Neutrophil (primary cell): ENCODE measurements at regions not wholly inside any gene's neighbourhood (a gene's known extent, or its start where the extent isn't known, plus 50 kb on each side); places are given as distances from the start of the nearest gene placed in this dataset.

Experiments
- H3K27ac ChIP-seq: fragments of 200-600 bp; sonication (generic); 2 replicates; pipeline ENCODE4 v1.5.1; 2016; ENCODE audit warnings: mild to moderate bottlenecking, moderate library complexity
- H3K27me3 ChIP-seq: fragments of 200-600 bp; sonication (generic); 2 replicates; pipeline ENCODE4 v1.6.0; 2016; ENCODE audit warnings: mild to moderate bottlenecking
- H3K36me3 ChIP-seq: fragments of 200-600 bp; sonication (generic); 2 replicates; pipeline ENCODE4 v1.5.1; 2017
- H3K4me1 ChIP-seq, 2 experiments: fragments of 200-600 bp in 1 of 2; sonication (generic) in 1 of 2; 1 replicate in 1 of 2; 2 replicates in 1 of 2; pipeline versions ENCODE4 v1.5.1 to v1.6.1; 2013 to 2016; ENCODE audit warnings: low read depth in 1 of 2, low read length in 1 of 2, mild to moderate bottlenecking in 1 of 2, moderate library complexity in 1 of 2; ENCODE audit not compliant: control insufficient read depth in 1 of 2, insufficient read depth in 1 of 2
- H3K4me3 ChIP-seq, 2 experiments: fragments of 200-600 bp in 1 of 2; sonication (generic) in 1 of 2; 1 replicate in 1 of 2; 2 replicates in 1 of 2; pipeline ENCODE4 v1.5.1; 2013 to 2016; ENCODE audit warnings: low read depth in 1 of 2, low read length in 1 of 2, mild to moderate bottlenecking in 1 of 2, moderate library complexity in 1 of 2
- H3K9me3 ChIP-seq: fragments of 200-600 bp; sonication (generic); 2 replicates; pipeline ENCODE4 v1.5.1; 2016
- TF ChIP-seq, protein P1 (sequence below): fragments of 200-600 bp; sonication (generic); IDR thresholded peaks from 2 replicates; pipeline ENCODE4 v1.5.1; 2016; ENCODE audit warnings: antibody characterized with exemption

DNA sequence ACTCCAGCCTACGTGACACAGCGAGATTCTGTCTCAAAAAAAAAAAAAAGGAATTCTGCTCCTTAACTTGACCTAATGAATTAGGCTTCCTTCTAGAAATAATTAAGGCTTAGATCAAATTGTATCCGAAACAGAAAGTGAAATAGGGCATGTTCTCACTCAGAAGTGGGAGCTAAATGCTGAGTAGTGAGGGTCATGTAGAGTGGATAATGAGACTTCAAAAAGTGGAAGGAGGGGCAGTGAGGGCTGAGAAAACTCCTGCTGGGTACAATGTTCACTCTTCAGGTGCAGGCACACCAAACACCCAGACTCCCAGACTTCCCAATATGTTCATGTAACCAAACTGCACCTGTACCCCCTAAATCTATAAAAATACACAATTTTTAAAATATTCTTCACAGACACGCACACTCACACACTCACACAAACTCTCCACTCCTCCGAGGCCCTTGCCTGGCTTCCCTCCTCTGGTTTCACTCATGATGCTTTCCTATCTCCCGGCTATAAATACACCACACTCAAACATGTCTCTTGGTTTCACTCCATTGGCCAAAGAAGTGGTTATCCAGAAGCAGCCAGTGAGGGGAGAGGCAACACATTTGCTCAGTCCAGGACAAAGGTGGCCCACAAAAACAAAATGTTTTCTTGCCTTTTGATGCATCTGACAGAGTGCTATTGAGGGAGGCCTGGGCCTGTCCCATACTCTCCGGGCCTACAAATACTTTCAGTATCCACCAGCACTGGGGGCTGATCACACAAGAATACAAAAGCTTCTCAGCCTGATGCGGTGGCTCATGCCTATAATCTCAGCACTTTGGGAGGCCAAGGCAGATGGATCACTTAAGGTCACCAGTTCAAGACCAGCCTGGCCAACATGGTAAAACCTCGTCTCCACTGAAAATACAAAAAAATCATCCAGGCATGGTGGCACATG, 249.2 kb downstream of the TOMM20 start:
- TF ChIP-seq, protein P1, sequence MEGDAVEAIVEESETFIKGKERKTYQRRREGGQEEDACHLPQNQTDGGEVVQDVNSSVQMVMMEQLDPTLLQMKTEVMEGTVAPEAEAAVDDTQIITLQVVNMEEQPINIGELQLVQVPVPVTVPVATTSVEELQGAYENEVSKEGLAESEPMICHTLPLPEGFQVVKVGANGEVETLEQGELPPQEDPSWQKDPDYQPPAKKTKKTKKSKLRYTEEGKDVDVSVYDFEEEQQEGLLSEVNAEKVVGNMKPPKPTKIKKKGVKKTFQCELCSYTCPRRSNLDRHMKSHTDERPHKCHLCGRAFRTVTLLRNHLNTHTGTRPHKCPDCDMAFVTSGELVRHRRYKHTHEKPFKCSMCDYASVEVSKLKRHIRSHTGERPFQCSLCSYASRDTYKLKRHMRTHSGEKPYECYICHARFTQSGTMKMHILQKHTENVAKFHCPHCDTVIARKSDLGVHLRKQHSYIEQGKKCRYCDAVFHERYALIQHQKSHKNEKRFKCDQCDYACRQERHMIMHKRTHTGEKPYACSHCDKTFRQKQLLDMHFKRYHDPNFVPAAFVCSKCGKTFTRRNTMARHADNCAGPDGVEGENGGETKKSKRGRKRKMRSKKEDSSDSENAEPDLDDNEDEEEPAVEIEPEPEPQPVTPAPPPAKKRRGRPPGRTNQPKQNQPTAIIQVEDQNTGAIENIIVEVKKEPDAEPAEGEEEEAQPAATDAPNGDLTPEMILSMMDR, result no peak
- Histone ChIP-seq H3K9me3 (no peaks in the 10 kb centered on the region), H3K4me3 (no peak overlapping the region), H3K27me3 (no peaks in the 10 kb centered on the region), H3K4me1 (peaks cover 28 to 29% of the 10 kb centered on the region in 2 experiments), H3K27ac (no peak overlapping the region), H3K36me3 (no peaks in the 10 kb centered on the region)

GRCh38 chr1:234878288-234878687, 250.3 kb downstream of the TOMM20 start:
- Histone ChIP-seq H3K27ac (no peak overlapping the region), H3K36me3 (no peaks in the 10 kb centered on the region), H3K4me3 (no peak overlapping the region), H3K27me3 (no peaks in the 10 kb centered on the region), H3K9me3 (no peaks in the 10 kb centered on the region), H3K4me1 (peaks cover 39 to 40% of the 10 kb centered on the region in 2 experiments)
- TF ChIP-seq, protein P1, result no peak

DNA sequence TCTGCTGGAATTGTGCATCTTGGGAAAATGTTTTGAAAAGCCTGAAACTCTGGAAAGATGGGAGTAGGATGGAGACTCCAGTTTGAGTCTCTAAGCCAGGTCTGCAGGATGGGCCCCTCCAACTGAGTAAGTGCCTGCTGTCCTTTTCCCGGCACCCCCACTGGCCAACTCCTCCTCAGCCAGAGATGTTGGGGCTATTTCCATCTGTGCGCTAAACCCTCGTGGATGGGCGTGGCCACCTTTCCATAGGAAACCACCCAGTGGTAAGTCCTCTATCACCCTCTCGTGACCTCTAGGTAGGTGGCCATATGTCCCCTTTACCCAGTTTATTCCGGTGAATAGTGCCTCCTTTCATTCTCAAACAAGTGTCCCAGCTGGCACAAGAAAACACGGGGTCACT, 250.9 kb downstream of the TOMM20 start:
- Histone ChIP-seq H3K27me3 (no peaks in the 10 kb centered on the region), H3K9me3 (no peaks in the 10 kb centered on the region), H3K4me1 (peaks cover 45% of the 10 kb centered on the region in 2 experiments), H3K36me3 (no peaks in the 10 kb centered on the region), H3K27ac (no peak overlapping the region), H3K4me3 (no peak overlapping the region)
- TF ChIP-seq, protein P1, result no peak

- Histone ChIP-seq H3K4me3 (no peak overlapping the region), H3K36me3 (no peaks in the 10 kb centered on the region), H3K9me3 (no peaks in the 10 kb centered on the region), H3K27me3 (no peaks in the 10 kb centered on the region), H3K27ac (peak overlapping the region; percentile 72), H3K4me1 (peaks cover 51 to 58% of the 10 kb centered on the region in 2 experiments)
- TF ChIP-seq, protein P1, result no peak
These were observed 252.4 kb downstream of the TOMM20 start for GRCh38 chr1:234875953-234876855.

GRCh38 chr1:234875328-234875952, 253.2 kb downstream of the TOMM20 start:
- H3K36me3 ChIP-seq, result no peaks in the 10 kb centered on the region
- H3K27ac ChIP-seq, result peak overlapping the region; percentile 72
- peaks cover 51 to 58% of the 10 kb centered on the region in 2 experiments for H3K4me1 ChIP-seq
- H3K27me3 ChIP-seq, result no peaks in the 10 kb centered on the region
- no peaks in the 10 kb centered on the region for H3K9me3 ChIP-seq
- TF ChIP-seq, protein P1, result no peak
- H3K4me3 ChIP-seq, result no peak overlapping the region
